SU-DHL-6 (cell line): ENCODE measurements at regions not wholly inside any gene's neighbourhood (a gene's known extent, or its start where the extent isn't known, plus 50 kb on each side); places are given as distances from the start of the nearest gene placed in this dataset.
"Not testable (repeated sequence)": the region's sequence is repeated elsewhere in the genome, so short reads cannot be mapped to it uniquely, and the experiment has no call there.

Experiments used
- EZH2phosphoT487 ChIP-seq: fragments of 200-600 bp; sonication (generic), shearing (Covaris generic); conservative IDR thresholded peaks from 2 replicates; pipeline ENCODE4 v1.6.1; 2018; ENCODE audit warnings: mild to moderate bottlenecking, antibody characterized with exemption, low read length, moderate library complexity, mixed read lengths
- TF ChIP-seq, protein P1 (sequence below): fragments of 200-600 bp; sonication (generic); IDR thresholded peaks from one replicate; pipeline ENCODE4 v1.5.1; 2017; ENCODE audit warnings: antibody characterized with exemption, mild to moderate bottlenecking, low read length, moderate library complexity; ENCODE audit not compliant: insufficient read depth, poor library complexity, severe bottlenecking

DNA sequence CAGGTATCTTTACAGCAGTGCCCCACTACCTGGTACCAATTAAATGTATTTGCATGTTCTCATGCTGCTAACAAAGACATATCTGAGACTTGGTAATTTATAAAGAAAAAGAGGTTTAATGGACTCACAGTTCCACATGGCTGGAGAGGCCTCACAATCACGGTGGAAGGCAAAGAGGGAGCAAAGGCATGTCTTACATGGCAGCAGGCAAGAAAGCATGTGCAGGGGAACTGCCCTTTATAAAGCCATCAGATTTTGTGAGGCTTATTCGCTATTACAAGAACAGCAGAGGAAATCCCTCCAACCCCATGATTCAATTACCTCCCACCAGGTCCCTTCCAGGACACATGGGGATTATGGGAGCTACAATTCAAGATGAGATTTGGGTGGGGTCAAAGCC, 512.1 kb upstream of the ADGRB3 start:
- TF ChIP-seq, protein P1, sequence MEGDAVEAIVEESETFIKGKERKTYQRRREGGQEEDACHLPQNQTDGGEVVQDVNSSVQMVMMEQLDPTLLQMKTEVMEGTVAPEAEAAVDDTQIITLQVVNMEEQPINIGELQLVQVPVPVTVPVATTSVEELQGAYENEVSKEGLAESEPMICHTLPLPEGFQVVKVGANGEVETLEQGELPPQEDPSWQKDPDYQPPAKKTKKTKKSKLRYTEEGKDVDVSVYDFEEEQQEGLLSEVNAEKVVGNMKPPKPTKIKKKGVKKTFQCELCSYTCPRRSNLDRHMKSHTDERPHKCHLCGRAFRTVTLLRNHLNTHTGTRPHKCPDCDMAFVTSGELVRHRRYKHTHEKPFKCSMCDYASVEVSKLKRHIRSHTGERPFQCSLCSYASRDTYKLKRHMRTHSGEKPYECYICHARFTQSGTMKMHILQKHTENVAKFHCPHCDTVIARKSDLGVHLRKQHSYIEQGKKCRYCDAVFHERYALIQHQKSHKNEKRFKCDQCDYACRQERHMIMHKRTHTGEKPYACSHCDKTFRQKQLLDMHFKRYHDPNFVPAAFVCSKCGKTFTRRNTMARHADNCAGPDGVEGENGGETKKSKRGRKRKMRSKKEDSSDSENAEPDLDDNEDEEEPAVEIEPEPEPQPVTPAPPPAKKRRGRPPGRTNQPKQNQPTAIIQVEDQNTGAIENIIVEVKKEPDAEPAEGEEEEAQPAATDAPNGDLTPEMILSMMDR: not testable (repeated sequence)
- TF ChIP-seq EZH2phosphoT487: not testable (repeated sequence)
